ENCODE measurements at regions not wholly inside any gene's neighbourhood (a gene's known extent, or its start where the extent isn't known, plus 50 kb on each side); places are given as distances from the start of the nearest gene placed in this dataset.

- TF ChIP-seq HDAC6 (IDR thresholded peaks at IDR 0.05; ENCODE audit: low read depth, low read length) (no peak), EP300 (IDR thresholded peaks at IDR 0.05; ENCODE audit: borderline replicate concordance in 1 of 2, low read depth in 2 of 2, low read length in 2 of 2) (no peak), SIX5 (IDR thresholded peaks at IDR 0.05; ENCODE audit: low read depth, low read length) (no peak), RAD21 (IDR thresholded peaks at IDR 0.05 in 1 of 2, conservative IDR thresholded peaks at IDR 0.05 in 1 of 2; ENCODE audit: low read depth in 2 of 2, low read length in 2 of 2) (no peak), POLR2A (IDR thresholded peaks at IDR 0.05; ENCODE audit: control extremely low read depth in 1 of 2, low read depth in 2 of 2, low read length in 2 of 2) (no peak)
- TF ChIP-seq, protein P1, sequence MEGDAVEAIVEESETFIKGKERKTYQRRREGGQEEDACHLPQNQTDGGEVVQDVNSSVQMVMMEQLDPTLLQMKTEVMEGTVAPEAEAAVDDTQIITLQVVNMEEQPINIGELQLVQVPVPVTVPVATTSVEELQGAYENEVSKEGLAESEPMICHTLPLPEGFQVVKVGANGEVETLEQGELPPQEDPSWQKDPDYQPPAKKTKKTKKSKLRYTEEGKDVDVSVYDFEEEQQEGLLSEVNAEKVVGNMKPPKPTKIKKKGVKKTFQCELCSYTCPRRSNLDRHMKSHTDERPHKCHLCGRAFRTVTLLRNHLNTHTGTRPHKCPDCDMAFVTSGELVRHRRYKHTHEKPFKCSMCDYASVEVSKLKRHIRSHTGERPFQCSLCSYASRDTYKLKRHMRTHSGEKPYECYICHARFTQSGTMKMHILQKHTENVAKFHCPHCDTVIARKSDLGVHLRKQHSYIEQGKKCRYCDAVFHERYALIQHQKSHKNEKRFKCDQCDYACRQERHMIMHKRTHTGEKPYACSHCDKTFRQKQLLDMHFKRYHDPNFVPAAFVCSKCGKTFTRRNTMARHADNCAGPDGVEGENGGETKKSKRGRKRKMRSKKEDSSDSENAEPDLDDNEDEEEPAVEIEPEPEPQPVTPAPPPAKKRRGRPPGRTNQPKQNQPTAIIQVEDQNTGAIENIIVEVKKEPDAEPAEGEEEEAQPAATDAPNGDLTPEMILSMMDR (IDR thresholded peaks at IDR 0.05; ENCODE audit: control extremely low read depth in 1 of 3, insufficient read depth in 1 of 3, low read depth in 1 of 3, low read length in 3 of 3), result no peak
Observed at GRCh38 chr5:152472083-152472482, 67.0 kb upstream of the NMUR2 start.
